HFF-Myc (cell line): ENCODE measurements at regions not wholly inside any gene's neighbourhood (a gene's known extent, or its start where the extent isn't known, plus 50 kb on each side); places are given as distances from the start of the nearest gene placed in this dataset.
A peak's percentile ranks its signal among the peaks of the same experiment; 100 is the strongest.

Experiments
- DNase-seq: peaks from one replicate; pipeline ENCODE4 v3.0.0-alpha.2; 2011; ENCODE audit warnings: low read depth; ENCODE audit errors: extremely low read depth
- H3K4me3 ChIP-seq: replicated peaks from 2 replicates; pipeline ENCODE4 v1.5.1; 2011; ENCODE audit warnings: low read depth, mild to moderate bottlenecking, control low read depth, low read length
- TF ChIP-seq, protein P1 (sequence below): IDR thresholded peaks from 2 replicates; pipeline ENCODE4 v1.5.1; 2012; ENCODE audit warnings: mild to moderate bottlenecking, low read depth, low read length, control low read depth; ENCODE audit errors: missing control alignments

DNA sequence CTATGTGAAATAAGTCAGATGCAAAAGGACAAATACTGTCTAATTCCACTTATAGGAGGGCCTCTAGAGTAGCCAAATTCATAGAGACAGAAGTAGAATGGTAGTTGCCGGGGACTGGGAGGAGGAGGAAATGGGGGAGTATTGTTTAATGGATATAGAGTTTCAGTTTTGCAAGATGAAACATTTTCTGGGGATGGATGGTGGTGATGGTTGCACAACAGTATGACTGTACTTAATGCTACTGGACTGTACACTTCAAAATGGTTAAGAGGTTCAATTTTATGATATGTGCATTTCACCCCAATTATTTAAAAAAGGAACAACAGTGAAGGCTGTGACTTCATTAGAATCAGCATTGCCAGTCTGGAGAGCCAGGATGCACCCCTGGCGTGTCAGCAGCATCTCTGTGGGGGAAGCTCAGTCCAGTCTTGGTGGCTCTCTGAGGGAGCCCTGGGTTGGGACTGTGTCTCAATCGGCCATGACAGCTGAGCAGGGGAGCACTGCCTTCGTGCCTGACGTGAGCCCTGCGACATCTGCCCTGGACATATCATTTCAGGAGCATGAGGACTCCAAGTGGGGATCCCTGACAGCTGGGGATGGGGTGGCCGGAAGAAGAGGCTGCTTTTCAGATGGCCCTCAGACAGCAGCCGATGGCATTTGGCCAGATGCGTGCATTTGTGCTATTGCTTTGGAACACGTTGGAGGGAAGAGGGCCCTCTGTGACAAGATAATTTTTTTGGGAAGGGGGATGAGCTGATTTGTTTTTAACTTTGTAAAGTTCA, 130.8 kb upstream of the STC2 start:
- no peak for DNase-seq
- no peak overlapping the region for H3K4me3 ChIP-seq
- TF ChIP-seq, protein P1, sequence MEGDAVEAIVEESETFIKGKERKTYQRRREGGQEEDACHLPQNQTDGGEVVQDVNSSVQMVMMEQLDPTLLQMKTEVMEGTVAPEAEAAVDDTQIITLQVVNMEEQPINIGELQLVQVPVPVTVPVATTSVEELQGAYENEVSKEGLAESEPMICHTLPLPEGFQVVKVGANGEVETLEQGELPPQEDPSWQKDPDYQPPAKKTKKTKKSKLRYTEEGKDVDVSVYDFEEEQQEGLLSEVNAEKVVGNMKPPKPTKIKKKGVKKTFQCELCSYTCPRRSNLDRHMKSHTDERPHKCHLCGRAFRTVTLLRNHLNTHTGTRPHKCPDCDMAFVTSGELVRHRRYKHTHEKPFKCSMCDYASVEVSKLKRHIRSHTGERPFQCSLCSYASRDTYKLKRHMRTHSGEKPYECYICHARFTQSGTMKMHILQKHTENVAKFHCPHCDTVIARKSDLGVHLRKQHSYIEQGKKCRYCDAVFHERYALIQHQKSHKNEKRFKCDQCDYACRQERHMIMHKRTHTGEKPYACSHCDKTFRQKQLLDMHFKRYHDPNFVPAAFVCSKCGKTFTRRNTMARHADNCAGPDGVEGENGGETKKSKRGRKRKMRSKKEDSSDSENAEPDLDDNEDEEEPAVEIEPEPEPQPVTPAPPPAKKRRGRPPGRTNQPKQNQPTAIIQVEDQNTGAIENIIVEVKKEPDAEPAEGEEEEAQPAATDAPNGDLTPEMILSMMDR, result no peak

DNA sequence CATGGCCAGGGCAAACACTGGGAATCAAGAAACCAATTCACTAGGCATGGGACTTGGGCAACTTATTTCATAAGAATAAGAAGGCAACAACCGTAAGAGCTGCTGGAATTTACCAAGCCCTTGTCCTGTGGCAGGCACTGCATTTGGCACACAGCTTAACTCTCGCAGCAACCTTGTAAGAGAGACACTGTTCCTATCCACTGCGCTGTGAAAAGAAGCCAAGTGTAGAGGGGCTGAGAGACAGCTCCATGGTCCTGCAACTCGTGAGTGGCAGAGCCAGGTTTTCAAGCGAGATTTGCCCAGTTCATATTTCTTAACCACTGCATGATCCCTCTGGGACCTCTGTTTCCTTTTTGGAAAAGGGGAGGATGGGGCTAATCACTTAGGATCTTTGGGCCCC, 129.3 kb upstream of the STC2 start:
- TF ChIP-seq, protein P1, result no peak
- no peak for DNase-seq
- H3K4me3 ChIP-seq, result no peak overlapping the region

DNA sequence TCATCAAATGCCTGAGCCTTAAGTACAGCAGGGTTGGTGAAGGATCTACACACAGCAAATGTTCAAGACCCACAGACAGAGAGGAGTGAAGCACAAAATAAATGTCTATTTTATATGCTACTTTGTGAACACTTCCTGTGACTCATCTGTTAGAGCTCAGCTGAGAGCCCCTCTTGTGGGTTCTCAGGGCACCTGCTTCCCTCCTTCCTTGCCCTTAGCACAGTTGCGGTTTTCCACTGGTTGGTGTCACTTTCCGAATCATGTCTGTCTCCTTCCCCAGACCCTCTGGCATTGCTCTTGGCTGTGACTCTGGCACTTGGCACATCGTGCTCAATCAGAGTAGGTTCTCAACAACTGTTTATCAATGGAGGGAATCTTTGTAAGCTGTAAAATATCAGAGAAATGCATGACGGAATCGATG, 128.5 kb upstream of the STC2 start:
- DNase-seq, result no peak
- no peak overlapping the region for H3K4me3 ChIP-seq
- TF ChIP-seq, protein P1, result no peak

DNA sequence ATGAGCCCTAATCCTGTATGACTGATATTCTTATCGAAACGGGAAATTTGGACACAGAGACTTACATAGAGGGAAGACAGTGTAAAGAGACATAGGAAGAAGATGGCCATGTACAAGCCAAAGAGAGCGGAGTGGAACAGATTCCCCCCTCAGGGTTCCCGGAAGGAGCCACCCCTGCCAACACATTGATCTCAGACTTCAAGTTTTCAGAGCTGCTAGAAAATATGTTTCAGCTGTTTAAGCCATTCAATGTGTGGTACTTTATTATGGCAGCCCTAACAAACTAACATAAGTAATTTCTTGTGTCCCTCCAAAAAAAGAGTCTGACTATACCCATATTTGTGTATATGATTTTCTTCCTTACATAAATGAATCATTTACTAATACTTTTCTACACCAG, 128.0 kb upstream of the STC2 start:
- H3K4me3 ChIP-seq, result no peak overlapping the region
- DNase-seq, result no peak
- TF ChIP-seq, protein P1, result no peak

DNA sequence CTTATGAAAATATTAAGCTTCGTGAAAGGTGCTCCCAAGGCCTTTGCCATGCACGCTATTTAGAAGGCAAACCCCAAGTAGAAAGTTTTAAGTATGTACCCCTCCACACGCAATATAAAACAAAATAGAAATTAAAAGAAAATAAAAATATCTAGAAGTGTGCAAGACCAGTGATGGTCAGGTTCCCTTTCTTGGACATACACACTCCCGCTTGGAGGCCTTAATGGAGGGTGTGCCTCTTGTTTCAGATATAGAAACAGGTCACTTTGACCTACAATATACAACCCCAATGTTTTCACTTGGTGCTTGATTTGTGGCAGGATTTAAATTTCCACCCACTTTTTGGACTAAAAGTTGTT, 127.4 kb upstream of the STC2 start:
- TF ChIP-seq, protein P1, result no peak
- DNase-seq, result no peak
- no peak overlapping the region for H3K4me3 ChIP-seq

DNA sequence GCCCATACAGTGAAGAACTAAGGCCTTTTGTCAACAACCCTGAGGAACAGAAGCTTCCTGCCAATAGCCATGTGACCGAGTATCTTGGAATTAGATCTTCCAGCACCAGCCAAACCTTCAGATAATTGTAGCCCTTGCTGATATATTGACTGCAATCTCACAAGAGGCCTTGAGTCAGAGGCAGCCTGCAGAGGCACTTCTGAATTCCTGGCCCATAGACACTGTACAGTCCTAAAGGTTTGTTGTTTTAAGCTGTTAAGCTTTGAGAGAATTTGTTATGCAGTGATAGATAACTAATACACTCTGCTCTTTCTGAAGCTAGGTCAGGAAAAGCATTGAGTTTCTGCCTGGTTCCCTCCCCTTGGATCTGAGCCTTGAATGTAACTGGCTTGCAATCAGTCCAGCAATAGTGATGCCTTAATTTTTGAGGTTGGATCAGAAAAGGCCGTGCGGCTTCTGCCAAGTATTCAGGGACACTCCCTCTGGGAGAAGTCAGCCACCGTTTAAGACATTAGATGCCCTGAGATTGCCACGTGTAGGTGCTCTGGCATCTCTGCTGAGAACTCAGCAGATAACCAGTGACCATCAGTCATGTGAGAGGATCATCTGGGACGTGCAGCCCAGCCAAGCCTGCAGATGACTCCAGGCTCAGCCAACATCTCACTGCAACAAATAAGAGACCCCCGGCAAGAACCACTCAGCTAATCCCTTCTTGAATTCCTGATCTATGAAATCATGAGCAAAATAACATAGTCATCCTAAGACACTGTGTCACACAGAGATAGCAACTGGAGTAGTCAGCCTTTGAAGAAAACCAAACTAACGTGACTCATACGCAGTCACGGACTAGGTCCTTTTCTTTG, 126.8 kb upstream of the STC2 start:
- no peak overlapping the region for H3K4me3 ChIP-seq
- DNase-seq, result peak; percentile 96
- TF ChIP-seq, protein P1, result no peak
